Effector CD8-positive, alpha-beta T cell (primary cell): ENCODE measurements at regions not wholly inside any gene's neighbourhood (a gene's known extent, or its start where the extent isn't known, plus 50 kb on each side); places are given as distances from the start of the nearest gene placed in this dataset.
A peak's percentile ranks its signal among the peaks of the same experiment; 100 is the strongest.
"Not testable (repeated sequence)": the region's sequence is repeated elsewhere in the genome, so short reads cannot be mapped to it uniquely, and the experiment has no call there.

Experiments used
- DNase-seq: peaks from one replicate; lab custom pipeline; 2025; lab: John Stamatoyannopoulos, UW

DNA sequence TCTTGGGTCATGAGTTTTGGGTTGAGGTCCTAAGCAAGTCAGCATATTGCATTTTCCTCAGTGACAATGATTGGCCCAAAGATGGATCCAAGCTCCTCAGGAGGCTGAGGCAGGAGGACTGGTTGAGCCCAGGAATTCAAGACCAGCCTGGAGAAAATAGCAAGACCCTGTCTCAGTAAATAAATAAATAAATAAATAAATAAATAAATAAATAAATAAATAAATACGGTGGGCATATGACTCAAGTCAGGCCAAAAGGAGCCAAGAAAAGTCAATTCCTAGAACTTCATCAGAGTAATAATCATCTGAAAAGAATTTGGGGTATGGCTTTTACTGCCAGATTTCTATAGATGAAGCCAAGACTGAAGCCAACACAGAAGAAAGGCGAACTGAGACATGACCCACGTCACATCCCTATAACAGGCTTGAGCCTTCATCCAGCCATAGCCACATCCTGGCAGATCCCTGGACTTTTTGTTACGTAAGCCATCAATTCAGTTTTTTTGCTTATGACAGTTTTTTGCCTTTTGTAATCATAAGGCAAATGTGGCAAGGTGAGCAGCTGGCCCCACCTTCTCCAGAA lies 88.5 kb upstream of the NFASC start:
- DNase-seq, result no peak

GRCh38 chr1:204785023-204785422 lies 85.6 kb upstream of the NFASC start:
- not testable (repeated sequence) for DNase-seq

DNA sequence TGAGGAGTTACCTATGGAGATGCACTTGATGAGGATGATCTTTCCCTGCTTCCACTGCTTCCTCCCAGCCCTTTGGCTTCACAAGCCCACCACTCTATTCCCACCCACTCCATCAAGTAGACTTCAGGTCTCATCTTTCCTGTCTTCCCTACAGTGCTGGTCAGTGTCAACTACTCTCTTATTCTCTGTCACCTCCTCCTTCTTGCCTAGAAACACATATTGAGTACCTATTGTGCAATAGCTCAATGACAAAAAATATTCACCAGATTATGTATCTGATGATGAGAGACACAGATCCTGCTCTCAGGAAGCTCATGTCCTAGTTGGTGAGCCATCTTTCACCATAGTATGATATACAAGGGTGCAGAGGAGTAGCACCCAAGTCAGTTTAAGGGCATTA lies 82.2 kb upstream of the NFASC start:
- no peak for DNase-seq

GRCh38 chr1:204791453-204792353 lies 79.0 kb upstream of the NFASC start:
- peak; percentile 70 for DNase-seq

- DNase-seq, result no peak
These were observed 78.3 kb upstream of the NFASC start for GRCh38 chr1:204792354-204792692.

DNA sequence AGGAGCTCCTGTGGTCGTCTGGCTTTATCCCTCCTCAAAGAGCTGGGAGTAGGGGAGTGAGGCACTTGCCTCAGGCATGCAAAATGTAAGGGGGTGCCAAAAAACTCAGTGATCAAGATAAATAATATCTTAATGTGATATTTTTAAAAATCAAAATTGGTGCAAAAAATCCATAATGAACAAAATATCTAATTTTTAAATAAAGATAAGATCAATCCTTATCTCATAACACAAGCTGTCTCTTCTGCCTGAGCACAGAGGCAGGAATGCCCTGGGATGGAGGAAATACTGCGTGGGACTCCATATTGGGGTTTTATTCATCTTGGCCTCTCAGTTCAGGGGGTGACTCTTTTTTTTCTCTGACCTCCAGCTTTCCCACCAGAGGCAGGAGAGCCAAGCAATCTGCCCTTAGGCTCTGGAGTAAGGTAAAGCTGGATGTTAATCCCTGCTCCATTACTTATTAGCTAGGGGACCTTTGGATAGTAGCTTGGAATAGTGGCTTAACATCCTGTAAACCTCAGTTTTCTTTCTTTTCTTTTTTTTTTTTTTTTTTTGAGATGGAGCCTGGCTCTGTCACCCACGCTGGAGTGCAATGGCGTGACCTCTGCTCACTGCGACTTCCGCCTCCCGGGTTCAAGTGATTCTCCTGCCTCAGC lies 77.3 kb upstream of the NFASC start:
- no peak for DNase-seq

GRCh38 chr1:204796886-204797285 lies 73.8 kb upstream of the NFASC start:
- DNase-seq, result not testable (repeated sequence)

DNA sequence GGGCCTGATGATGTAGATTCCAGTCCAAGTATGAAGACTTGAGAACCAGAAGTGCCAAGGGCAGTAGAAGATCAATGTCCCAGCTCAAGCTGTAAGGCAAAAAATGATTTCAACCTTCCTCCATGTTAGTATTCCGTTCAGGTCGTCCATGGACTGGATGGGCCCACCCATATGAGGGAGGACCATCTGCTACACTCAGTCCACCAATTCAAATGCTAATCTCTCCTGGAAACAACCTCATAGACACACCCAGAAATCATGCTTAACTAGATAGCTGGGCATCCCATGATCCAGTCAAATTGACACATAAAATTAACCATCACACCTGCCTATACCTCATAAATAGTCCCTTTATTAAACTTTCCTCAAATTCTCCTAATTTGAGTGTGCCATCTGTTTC lies 73.3 kb upstream of the NFASC start:
- no peak for DNase-seq

DNA sequence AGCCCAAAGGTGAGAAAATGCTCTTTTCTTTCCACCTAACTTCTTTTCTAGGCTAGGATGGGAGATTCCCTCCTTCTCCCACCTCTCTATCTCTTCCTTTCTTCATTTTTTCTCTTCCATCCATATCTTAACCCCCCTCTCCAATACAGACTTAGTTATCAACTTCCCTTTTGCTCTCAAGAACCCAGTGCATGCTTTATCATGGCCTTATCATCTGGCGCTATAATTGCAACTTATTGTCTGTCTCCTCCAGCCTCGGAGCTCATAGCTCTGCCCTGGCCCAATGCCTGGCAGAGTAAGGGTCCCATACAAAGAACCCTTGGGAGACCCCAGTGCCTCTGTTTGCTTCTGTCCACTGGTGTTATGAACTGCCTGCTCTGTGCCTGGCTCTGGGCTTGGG lies 71.0 kb upstream of the NFASC start:
- DNase-seq, result no peak

- no peak for DNase-seq
These were observed 69.5 kb upstream of the NFASC start for GRCh38 chr1:204801211-204801610.

DNA sequence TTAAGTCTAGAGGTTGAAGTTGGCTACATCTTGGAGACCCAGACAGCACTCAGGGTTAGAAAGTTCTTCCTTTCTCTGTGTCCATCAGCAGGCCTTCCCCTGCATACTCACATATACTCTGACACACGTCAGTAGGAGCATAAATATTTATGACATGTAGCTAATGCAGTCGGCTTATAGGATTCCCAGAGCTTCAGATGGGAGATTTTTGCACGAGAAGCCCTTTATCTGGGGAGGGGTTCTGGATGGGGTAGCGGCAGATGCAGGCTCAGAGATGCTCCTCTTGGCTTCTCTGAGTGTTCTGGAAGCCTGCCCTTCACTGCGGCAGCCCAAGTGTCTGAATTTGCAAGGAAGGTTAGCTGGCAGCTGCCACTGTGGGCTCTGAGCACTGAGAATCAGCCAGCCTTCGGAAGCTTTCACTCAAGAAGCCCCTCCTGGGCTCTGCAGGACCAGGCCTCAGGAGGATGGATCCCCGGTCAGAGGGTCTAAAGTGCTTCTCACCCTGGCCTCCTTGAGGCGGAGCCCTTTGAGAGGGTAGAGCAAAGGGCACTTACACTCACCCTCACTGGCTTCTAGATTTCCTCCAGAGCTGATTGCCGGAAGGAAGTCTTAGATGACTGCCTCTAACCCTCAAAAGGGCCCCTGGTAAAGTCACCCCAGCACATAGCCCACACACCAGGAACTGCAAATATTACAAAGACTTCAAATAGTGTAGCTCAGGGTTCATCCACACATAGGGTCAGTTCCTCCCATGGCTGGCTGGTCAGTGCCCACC lies 68.1 kb upstream of the NFASC start:
- DNase-seq, result no peak

DNA sequence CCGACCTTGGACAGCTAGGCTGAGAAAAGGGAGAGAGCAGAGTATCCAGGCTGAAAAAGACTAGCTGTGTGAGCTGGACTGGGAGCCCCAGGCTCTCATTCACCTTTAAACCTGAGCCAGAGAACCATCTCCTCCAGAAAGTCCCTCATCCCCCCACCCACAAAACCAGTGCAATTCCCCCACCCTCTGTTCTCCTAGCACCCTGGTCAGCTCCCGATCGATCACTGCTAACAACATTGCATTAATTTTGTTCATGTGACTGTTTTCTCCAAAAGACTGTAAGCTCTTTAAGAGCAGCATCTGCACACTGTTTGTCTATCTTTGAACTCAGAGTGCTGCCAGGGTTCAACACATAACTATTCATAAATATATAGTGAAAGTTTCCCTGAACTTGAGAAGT lies 67.1 kb upstream of the NFASC start:
- no peak for DNase-seq

GRCh38 chr1:204806943-204807687 lies 63.5 kb upstream of the NFASC start:
- peak; percentile 71 for DNase-seq

GRCh38 chr1:204809488-204809887 lies 61.2 kb upstream of the NFASC start:
- DNase-seq, result no peak

DNA sequence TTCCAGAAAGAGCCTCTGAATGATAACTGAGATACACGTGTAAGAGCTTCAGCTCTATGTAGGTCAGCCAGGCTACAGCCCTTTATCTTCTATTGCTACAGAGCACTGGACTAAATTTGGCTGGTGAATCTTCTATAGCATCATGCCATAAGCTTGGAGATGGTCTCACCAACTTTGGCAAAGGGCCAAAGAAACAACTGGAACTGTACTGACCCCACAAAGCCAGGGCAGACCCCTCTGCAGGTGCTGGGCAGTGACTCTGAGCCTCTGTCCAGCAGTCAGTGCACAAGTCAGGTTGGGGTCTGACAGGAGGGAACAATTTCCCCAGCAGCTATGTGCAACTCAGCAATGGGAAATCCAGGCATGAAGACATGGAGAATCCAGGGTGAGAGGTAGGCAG lies 57.8 kb upstream of the NFASC start:
- no peak for DNase-seq

GRCh38 chr1:204813522-204813921 lies 57.1 kb upstream of the NFASC start:
- DNase-seq, result no peak

DNA sequence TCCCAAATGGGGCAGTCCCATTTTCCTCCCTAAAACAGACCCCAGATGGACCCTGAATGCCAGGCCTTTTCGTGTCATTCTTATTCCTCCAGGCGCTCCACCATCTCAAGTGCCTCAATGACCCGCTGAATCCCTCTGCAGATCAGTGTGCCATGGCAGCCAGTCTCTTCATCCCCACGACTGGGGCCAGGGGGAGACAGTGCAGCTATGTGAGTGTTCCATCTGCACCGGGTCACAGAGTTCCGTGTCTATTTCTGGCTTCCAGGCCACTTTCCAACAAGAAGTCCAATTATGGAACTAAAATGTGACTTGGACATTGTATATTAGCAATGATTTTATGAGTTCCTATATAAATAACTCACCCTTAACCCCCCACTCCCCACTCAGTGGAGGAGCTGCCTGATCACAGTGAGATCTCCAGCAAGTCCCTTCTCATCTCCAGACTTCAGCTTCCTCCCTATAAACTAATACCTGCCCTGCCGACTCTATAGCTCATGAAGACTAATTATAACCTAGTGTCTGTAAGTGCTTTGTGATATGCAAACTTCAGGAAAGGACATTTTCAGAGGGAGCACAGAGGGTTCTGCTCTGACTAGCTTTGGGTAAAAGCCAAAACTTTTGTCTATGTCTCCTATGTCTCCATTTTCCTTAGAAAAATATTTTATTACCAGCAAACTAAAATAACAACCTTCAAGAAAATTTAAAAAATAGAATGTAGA lies 56.3 kb upstream of the NFASC start:
- no peak for DNase-seq

- DNase-seq, result no peak
These were observed 53.3 kb upstream of the NFASC start for GRCh38 chr1:204817341-204817740.

DNA sequence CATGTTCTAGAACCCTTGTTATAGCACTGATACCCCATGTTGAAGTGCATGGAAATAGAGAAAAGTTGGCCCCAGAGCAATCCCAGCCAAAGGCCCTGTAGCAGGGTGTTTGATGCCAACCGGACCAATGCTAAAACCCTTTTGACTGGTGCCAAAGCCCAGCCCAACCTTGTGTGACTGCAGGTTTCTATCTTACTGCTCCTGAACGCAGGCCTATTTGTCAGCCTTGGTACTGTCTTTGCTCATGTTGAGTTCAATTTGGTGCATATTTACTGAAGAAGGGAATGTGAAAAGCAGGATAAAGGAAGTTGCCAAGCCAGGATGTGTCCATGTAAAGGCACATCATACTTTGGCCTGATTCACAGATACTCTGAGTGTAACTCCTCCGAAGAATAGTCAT lies 51.7 kb upstream of the NFASC start:
- no peak for DNase-seq

- DNase-seq, result no peak
These were observed 51.2 kb upstream of the NFASC start for GRCh38 chr1:204819495-204819894.
